Liver (tissue), 3 donors: ENCODE measurements at regions not wholly inside any gene's neighbourhood (a gene's known extent, or its start where the extent isn't known, plus 50 kb on each side); places are given as distances from the start of the nearest gene placed in this dataset.

ENCODE experiments used
- HNF4A ChIP-seq, 2 donors: conservative IDR thresholded peaks; 2 replicates each; pipeline ENCODE4 v1.6.1; 2016; ENCODE audit warnings: antibody characterized with exemption in 2 of 2, mild to moderate bottlenecking in 2 of 2
- JUND ChIP-seq, 2 donors: IDR thresholded peaks; 2 replicates each; pipeline ENCODE4 v1.6.1; 2016; ENCODE audit warnings: antibody characterized with exemption in 2 of 2
- RAD21 ChIP-seq, 2 donors: IDR thresholded peaks; 2 replicates each; pipeline ENCODE4 v1.6.1; 2016; ENCODE audit warnings: antibody characterized with exemption in 2 of 2, mild to moderate bottlenecking in 2 of 2
- SP1 ChIP-seq: IDR thresholded peaks from 2 replicates; pipeline ENCODE4 v1.6.1; 2018; ENCODE audit warnings: antibody characterized with exemption, mild to moderate bottlenecking
- TAF1 ChIP-seq: conservative IDR thresholded peaks from 2 replicates; pipeline ENCODE4 v1.6.1; 2016; ENCODE audit warnings: antibody characterized with exemption, mild to moderate bottlenecking
- TF ChIP-seq, protein P1 (sequence below): fragments of 150-350 bp; IDR thresholded peaks from 2 replicates; pipeline ENCODE4 v1.5.1; 2017; ENCODE audit warnings: improper control_type of control experiment, low read depth, low read length; ENCODE audit not compliant: missing input control
- TF ChIP-seq, protein P2 (sequence below): IDR thresholded peaks from 2 replicates; pipeline ENCODE4 v1.6.1; 2016; ENCODE audit warnings: antibody characterized with exemption, mild to moderate bottlenecking
- TF ChIP-seq, protein P3 (sequence below): IDR thresholded peaks from 2 replicates; pipeline ENCODE4 v1.6.1; 2016; ENCODE audit warnings: antibody characterized with exemption
- TF ChIP-seq, protein P4 (sequence below): IDR thresholded peaks from 2 replicates; pipeline ENCODE4 v1.6.1; 2016; ENCODE audit warnings: antibody characterized with exemption
- TF ChIP-seq, protein P5 (sequence below): IDR thresholded peaks from 2 replicates; pipeline ENCODE4 v1.6.1; 2016; ENCODE audit warnings: antibody characterized with exemption
- donor health status: healthy.
- donor health status: healthy.

DNA sequence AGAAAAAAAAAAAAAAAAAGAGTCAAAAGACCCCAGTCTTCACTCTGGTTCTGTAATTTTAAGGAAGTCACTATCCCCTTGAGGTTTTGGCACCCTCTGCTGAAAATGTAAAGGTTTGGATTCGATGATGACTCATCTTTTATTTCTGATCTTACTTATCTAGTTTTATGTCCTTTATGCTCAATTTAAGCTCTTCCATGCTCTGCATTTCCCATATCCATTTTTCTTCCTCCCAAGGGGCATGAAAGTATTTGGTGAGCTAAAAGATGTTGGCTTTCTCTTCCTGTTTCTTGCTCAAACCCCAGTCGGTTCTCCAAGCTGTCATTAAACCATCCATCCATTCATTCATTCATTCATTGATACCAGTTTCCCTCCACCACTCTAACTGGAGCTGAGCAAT lies 61.0 kb upstream of the CDON start:
- TF ChIP-seq, protein P1, sequence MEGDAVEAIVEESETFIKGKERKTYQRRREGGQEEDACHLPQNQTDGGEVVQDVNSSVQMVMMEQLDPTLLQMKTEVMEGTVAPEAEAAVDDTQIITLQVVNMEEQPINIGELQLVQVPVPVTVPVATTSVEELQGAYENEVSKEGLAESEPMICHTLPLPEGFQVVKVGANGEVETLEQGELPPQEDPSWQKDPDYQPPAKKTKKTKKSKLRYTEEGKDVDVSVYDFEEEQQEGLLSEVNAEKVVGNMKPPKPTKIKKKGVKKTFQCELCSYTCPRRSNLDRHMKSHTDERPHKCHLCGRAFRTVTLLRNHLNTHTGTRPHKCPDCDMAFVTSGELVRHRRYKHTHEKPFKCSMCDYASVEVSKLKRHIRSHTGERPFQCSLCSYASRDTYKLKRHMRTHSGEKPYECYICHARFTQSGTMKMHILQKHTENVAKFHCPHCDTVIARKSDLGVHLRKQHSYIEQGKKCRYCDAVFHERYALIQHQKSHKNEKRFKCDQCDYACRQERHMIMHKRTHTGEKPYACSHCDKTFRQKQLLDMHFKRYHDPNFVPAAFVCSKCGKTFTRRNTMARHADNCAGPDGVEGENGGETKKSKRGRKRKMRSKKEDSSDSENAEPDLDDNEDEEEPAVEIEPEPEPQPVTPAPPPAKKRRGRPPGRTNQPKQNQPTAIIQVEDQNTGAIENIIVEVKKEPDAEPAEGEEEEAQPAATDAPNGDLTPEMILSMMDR: no peak
- TF ChIP-seq RAD21 (IDR thresholded peaks at IDR 0.05) (no peak), TAF1 (no peak), SP1 (no peak), HNF4A (conservative IDR thresholded peaks at IDR 0.05) (no peak), JUND (IDR thresholded peaks at IDR 0.05) (no peak)
- TF ChIP-seq, protein P2, sequence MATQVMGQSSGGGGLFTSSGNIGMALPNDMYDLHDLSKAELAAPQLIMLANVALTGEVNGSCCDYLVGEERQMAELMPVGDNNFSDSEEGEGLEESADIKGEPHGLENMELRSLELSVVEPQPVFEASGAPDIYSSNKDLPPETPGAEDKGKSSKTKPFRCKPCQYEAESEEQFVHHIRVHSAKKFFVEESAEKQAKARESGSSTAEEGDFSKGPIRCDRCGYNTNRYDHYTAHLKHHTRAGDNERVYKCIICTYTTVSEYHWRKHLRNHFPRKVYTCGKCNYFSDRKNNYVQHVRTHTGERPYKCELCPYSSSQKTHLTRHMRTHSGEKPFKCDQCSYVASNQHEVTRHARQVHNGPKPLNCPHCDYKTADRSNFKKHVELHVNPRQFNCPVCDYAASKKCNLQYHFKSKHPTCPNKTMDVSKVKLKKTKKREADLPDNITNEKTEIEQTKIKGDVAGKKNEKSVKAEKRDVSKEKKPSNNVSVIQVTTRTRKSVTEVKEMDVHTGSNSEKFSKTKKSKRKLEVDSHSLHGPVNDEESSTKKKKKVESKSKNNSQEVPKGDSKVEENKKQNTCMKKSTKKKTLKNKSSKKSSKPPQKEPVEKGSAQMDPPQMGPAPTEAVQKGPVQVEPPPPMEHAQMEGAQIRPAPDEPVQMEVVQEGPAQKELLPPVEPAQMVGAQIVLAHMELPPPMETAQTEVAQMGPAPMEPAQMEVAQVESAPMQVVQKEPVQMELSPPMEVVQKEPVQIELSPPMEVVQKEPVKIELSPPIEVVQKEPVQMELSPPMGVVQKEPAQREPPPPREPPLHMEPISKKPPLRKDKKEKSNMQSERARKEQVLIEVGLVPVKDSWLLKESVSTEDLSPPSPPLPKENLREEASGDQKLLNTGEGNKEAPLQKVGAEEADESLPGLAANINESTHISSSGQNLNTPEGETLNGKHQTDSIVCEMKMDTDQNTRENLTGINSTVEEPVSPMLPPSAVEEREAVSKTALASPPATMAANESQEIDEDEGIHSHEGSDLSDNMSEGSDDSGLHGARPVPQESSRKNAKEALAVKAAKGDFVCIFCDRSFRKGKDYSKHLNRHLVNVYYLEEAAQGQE: no peak
- TF ChIP-seq, protein P3, sequence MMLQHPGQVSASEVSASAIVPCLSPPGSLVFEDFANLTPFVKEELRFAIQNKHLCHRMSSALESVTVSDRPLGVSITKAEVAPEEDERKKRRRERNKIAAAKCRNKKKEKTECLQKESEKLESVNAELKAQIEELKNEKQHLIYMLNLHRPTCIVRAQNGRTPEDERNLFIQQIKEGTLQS: no peak
- TF ChIP-seq, protein P4, sequence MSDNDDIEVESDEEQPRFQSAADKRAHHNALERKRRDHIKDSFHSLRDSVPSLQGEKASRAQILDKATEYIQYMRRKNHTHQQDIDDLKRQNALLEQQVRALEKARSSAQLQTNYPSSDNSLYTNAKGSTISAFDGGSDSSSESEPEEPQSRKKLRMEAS: no peak
- TF ChIP-seq, protein P5, sequence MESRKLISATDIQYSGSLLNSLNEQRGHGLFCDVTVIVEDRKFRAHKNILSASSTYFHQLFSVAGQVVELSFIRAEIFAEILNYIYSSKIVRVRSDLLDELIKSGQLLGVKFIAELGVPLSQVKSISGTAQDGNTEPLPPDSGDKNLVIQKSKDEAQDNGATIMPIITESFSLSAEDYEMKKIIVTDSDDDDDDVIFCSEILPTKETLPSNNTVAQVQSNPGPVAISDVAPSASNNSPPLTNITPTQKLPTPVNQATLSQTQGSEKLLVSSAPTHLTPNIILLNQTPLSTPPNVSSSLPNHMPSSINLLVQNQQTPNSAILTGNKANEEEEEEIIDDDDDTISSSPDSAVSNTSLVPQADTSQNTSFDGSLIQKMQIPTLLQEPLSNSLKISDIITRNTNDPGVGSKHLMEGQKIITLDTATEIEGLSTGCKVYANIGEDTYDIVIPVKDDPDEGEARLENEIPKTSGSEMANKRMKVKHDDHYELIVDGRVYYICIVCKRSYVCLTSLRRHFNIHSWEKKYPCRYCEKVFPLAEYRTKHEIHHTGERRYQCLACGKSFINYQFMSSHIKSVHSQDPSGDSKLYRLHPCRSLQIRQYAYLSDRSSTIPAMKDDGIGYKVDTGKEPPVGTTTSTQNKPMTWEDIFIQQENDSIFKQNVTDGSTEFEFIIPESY: no peak
